HAP-1 (cell line): ENCODE measurements at regions not wholly inside any gene's neighbourhood (a gene's known extent, or its start where the extent isn't known, plus 50 kb on each side); places are given as distances from the start of the nearest gene placed in this dataset.

ENCODE experiments used
- DNase-seq, 2 experiments: peaks; one replicate each; pipeline ENCODE4 v3.0.0-alpha.2; 2016 to 2020; ENCODE audit warnings: low spot score in 2 of 2
- H3K27me3 ChIP-seq: fragments of 250-450 bp; sonication (Bioruptor Pico); 2 replicates; pipeline ENCODE4 v1.5.1; 2020; ENCODE audit warnings: low read depth, mild to moderate bottlenecking, moderate library complexity
- H3K36me3 ChIP-seq: fragments of 250-450 bp; sonication (Bioruptor Pico); replicated peaks from 2 replicates; pipeline ENCODE4 v1.5.1; 2020; ENCODE audit warnings: mild to moderate bottlenecking
- H3K4me1 ChIP-seq: fragments of 250-450 bp; sonication (Bioruptor Pico); 2 replicates; pipeline ENCODE4 v1.5.1; 2020; ENCODE audit warnings: mild to moderate bottlenecking
- H3K4me3 ChIP-seq: fragments of 250-450 bp; sonication (Bioruptor Pico); 2 replicates; pipeline ENCODE4 v1.5.1; 2020; ENCODE audit warnings: mild to moderate bottlenecking, moderate library complexity
- H3K9me3 ChIP-seq: fragments of 250-450 bp; sonication (Bioruptor Pico); 2 replicates; pipeline ENCODE4 v1.5.1; 2020; ENCODE audit warnings: mild to moderate bottlenecking, moderate library complexity
- in situ Hi-C: fragments of 300-500 bp; cut with MboI; formaldehyde crosslinking; loops from 3 replicates; pipeline ENCODE4 v1.14.3; 2020; ENCODE audit warnings: low sequenced_read_pairs, inconsistent platforms, mixed read lengths

DNA sequence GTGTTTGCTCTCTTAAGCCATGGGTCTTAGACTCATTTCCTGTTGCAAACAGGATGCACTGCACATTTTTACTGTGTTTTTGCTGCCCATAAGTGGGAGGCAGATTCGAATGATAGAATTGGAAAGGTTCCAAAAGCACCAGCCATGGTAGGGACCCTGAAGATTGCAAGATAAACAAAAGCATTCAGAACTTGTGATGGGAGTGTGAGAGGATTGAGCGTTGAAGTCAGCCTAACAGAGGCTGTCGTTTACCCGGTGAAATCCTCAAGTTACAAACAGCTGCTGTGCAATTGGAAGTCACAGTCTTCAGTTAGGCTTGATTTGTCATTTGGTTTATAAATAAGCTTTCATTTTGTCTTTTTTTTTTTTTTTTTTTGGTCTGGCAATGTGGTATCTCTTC, 192.7 kb upstream of the MKI67 start:
- in situ Hi-C loops = no loop called here
- DNase-seq = no peak
- H3K9me3 ChIP-seq = no peaks in the 10 kb centered on the region
- H3K36me3 ChIP-seq = no peaks in the 10 kb centered on the region
- H3K4me1 ChIP-seq = no peaks in the 10 kb centered on the region
- no peak overlapping the region for H3K4me3 ChIP-seq
- H3K27me3 ChIP-seq = no peaks in the 10 kb centered on the region

DNA sequence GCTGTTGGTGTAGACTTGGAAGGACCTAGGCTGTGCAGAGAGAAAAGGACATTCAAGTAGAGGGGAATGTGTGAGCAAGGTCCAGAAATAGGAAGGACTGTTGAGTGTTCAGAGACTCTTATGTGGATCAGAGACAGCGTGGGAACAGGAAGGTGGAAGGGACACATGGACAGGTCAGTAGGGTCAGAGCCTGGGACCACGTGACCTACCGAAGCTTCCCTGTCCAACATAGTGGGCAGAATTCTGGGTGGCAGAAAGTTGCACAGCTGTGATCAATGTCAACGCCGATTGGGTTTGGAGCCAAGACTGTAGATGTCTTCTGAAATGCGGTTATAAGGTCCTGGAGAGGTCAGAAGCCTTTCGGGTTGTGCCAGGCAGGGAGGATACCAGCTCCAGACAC, 195.9 kb upstream of the MKI67 start:
- no peak for DNase-seq
- Histone ChIP-seq H3K4me3 (no peak overlapping the region), H3K36me3 (no peaks in the 10 kb centered on the region), H3K9me3 (no peaks in the 10 kb centered on the region), H3K27me3 (no peaks in the 10 kb centered on the region), H3K4me1 (no peaks in the 10 kb centered on the region)
- in situ Hi-C loops = no loop called here

DNA sequence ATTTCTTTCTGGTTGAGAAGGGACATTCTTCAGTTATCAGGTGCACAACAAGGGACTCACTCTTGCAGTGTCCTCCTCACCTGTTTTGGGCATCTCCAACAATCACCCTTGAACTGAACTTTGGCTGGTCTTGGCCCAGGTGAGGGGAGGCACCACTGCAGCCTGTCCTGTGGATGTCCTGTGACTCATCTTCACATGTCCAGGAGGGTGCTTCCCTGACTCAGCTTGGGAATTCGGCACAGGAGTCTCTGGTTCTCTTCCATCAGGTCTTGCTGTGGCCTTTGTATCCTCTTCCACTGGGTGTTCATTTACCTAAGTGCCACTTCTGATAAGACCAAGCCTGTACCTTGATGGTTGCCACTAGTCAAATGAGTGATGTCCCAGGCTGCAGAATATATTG, 196.7 kb upstream of the MKI67 start:
- Histone ChIP-seq H3K4me1 (no peaks in the 10 kb centered on the region), H3K27me3 (no peaks in the 10 kb centered on the region), H3K36me3 (no peaks in the 10 kb centered on the region), H3K4me3 (no peak overlapping the region), H3K9me3 (no peaks in the 10 kb centered on the region)
- in situ Hi-C loops = no loop called here
- no peak for DNase-seq

DNA sequence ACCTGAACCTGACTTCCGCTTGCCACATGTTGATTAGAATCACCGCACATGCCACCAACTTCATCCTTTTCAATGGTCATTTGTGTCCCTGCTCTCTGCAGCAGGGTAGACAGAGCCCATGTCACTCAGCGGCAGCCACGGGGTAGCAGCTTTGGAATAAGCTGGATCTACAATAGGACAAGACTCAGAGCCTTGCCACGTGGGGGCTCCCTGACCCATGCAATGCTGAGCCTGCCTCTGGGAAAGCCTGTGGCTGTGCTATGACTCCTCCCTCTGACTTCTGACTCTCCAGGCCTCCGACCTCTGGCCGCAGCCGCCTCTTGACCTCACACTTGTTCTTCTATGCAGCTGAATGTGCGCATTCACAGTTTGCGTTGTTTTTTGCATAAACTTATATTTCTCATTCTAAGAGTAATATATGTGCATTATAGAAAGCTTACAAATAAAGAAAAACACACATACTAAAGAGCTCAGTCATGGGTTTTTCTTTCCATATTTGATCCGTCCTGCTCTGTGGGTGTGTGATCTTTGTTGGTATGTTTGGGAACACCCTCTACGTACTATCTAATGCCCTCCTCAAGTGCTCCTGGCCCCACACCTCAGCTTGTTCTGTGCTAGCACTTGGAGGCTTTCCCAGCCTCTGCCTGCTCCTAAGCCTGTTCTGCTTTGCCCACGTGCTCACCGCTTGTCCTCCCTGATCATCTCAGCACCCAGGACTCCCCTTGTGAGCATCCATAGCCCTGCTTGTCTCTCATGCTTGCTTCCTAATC, 198.0 kb upstream of the MKI67 start:
- no peaks in the 10 kb centered on the region for H3K9me3 ChIP-seq
- H3K4me3 ChIP-seq = no peak overlapping the region
- in situ Hi-C loops = no loop called here
- H3K4me1 ChIP-seq = no peaks in the 10 kb centered on the region
- no peaks in the 10 kb centered on the region for H3K36me3 ChIP-seq
- no peaks in the 10 kb centered on the region for H3K27me3 ChIP-seq
- peak in 1 of 2 experiments; percentile 14 for DNase-seq

DNA sequence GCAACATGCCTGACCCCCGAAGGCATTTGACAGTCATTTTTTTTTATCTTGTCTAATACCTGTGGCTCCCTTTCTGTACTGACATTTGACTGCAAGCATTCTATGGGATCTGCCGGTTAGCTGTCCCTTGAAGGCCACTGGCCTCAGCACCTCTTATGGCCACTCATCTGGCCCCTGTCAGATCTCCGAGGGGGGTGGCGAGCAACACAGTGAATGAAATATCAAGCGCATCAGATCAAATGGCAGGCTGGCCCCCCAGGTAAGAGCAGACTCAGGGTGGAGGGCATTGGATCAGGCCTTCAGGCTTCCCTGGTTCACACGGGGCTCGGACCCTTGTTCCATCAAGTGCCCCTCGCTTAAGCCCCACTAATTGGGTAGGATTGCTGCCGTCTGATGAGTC, 199.6 kb upstream of the MKI67 start:
- Histone ChIP-seq H3K27me3 (no peaks in the 10 kb centered on the region), H3K4me3 (no peak overlapping the region), H3K36me3 (no peaks in the 10 kb centered on the region), H3K4me1 (no peaks in the 10 kb centered on the region), H3K9me3 (no peaks in the 10 kb centered on the region)
- in situ Hi-C loops = no loop called here
- no peak for DNase-seq

DNA sequence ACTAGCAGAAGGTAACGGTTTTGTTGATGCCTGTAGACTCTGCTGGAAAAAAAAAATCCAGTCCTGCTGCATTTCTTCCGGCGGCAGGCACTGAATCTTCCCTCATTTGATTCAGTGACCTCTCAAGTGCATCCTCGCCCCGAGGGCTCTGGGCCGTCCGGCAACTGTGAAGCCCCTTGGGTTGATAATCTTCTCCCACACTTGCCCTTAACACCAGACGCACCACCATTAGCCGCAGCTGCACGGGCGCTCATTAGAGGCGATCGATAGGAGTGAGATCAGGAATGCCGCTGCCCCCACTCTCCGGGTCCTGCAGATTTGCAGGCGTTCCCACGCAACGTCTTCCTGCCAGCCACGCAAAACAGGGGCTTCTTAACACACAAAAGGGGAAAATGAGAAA, 200.0 kb upstream of the MKI67 start:
- Histone ChIP-seq H3K27me3 (no peaks in the 10 kb centered on the region), H3K9me3 (no peaks in the 10 kb centered on the region), H3K4me1 (no peaks in the 10 kb centered on the region), H3K4me3 (no peak overlapping the region), H3K36me3 (no peaks in the 10 kb centered on the region)
- no peak for DNase-seq
- in situ Hi-C loops = no loop called here

DNA sequence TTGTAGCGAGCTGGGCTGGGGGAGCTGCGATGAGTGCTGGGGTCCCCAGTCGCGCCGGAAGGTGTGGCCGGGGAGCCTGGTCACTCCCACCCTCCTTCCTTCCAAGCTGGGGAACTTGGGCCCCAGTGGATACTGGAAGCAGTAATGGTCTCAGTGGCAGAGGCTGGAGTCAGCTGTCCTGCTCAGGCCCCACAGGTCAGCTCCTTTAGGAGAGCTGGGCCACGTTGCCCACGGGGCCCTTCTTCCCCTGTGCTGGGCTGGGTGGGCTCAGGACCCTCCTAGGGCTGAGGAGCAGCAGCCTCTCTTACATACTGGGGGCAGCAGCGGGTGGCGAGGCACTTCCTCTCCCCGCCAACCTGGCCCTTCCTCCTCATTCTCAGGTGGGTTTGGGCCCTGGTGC, 200.6 kb upstream of the MKI67 start:
- DNase-seq = no peak
- H3K36me3 ChIP-seq = no peaks in the 10 kb centered on the region
- H3K9me3 ChIP-seq = no peaks in the 10 kb centered on the region
- no peaks in the 10 kb centered on the region for H3K4me1 ChIP-seq
- in situ Hi-C loops = no loop called here
- H3K4me3 ChIP-seq = no peak overlapping the region
- H3K27me3 ChIP-seq = no peaks in the 10 kb centered on the region

DNA sequence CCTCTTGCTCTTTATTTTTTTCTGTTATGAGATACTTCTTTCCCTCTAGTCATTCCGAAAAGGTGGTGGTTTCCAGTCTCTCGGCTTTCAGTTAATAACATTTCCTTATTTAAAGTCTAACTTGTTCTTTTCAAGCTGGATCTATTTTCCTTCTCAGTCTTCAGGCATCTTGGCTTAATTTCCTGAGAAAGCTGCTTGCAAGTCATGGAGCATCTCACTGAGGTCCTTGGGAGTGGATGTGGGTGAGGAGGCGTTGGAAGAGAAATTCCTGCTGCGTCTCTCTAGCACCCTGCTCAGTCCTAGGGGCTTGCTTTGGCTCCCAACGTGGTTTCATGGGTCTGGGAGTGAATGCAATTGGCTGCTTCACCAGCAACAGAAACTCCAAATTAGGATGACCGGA, 210.2 kb upstream of the MKI67 start:
- DNase-seq = no peak
- no peaks in the 10 kb centered on the region for H3K36me3 ChIP-seq
- no peaks in the 10 kb centered on the region for H3K9me3 ChIP-seq
- H3K4me3 ChIP-seq = no peak overlapping the region
- H3K4me1 ChIP-seq = no peaks in the 10 kb centered on the region
- H3K27me3 ChIP-seq = no peaks in the 10 kb centered on the region
- in situ Hi-C loops = no loop called here

DNA sequence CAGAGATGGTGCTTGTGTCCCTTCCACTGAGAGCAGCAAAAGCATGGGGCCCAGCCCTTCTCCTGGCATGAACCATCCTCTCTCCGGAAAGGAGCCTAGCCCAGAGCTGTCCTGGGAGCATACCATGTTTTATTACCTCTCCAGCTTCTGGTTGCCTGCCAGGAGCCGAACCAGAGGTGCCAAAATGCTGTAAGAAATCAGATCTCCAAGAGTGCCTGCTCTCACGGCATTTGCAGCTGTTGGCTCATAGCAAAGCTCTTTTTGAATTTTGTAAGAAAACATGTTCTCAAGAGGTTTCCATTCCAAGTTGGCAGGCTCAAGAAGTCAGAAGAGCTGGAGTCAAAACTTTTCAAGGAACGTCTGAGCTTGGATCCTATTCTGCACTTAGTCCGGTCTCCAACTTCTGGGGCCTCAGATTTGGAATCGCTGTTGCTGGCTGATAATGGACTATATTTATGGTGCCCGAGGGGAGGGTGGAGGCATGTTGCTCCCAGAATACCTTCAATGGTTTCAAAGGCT, 211.7 kb upstream of the MKI67 start:
- Histone ChIP-seq H3K9me3 (no peaks in the 10 kb centered on the region), H3K27me3 (no peaks in the 10 kb centered on the region), H3K4me1 (no peaks in the 10 kb centered on the region), H3K36me3 (no peaks in the 10 kb centered on the region), H3K4me3 (no peak overlapping the region)
- no peak for DNase-seq
- in situ Hi-C loops = no loop called here

DNA sequence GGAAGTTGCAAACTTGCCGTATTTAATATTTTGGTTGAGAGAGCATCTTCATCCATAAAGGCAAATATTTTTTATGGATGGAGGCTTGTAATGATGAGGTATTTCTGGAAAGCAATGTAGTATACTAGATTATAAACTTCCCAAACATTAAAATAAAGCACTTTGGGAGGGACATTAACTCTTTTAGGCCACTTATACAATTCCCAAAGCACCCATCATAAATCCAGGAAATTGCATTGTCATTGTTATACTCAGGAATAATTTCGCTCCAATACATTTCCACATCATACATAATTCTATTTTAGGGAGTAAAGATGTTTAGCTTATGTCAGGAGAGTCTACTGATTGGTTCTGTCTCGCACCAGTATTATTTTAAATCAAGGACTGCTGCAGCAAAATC, 212.7 kb upstream of the MKI67 start:
- H3K9me3 ChIP-seq = no peaks in the 10 kb centered on the region
- in situ Hi-C loops = no loop called here
- H3K27me3 ChIP-seq = no peaks in the 10 kb centered on the region
- DNase-seq = no peak
- no peaks in the 10 kb centered on the region for H3K4me1 ChIP-seq
- H3K36me3 ChIP-seq = no peaks in the 10 kb centered on the region
- no peak overlapping the region for H3K4me3 ChIP-seq

DNA sequence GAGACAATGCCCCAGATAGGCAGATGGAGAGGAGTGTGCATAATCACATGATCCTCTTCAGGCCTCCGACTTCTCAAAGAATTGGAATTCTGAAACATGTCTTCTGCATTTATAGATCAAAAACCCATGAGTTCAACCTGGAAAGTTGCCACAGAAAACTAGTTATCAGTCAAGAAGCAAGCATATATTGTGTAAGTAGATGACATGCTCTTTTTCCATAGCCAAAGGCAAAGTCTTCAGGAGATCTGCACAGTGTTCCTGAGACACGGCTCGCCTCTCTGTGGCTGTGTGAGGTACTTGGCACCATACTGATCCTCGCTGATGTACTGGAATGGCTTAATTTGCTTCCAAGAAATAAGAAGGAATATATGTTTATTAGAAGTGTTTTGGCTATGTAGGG, 213.5 kb upstream of the MKI67 start:
- Histone ChIP-seq H3K36me3 (no peaks in the 10 kb centered on the region), H3K9me3 (no peaks in the 10 kb centered on the region), H3K27me3 (no peaks in the 10 kb centered on the region), H3K4me1 (no peaks in the 10 kb centered on the region), H3K4me3 (no peak overlapping the region)
- no peak for DNase-seq
- in situ Hi-C loops = no loop called here

DNA sequence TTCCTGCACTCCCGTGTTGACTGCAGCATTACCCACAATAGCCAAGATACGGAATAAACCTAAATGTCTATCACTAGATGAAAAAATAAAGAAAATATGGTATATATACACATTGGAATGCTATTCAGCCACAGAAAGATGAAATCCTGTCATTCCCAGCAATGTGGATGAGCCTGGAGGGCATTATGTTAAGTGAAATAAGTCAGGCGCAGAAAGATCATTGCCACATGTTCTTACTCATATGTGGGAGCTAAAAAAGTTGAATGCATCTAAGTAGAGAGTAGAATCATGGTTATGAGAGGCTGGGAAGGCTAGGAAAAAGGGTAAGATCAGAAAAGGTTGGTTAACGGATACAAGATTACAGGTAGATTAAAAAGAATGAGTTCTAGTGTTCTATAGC, 219.1 kb upstream of the MKI67 start:
- in situ Hi-C loops = no loop called here
- Histone ChIP-seq H3K4me3 (no peak overlapping the region), H3K27me3 (no peaks in the 10 kb centered on the region), H3K9me3 (no peaks in the 10 kb centered on the region), H3K36me3 (no peaks in the 10 kb centered on the region), H3K4me1 (no peaks in the 10 kb centered on the region)
- no peak for DNase-seq

DNA sequence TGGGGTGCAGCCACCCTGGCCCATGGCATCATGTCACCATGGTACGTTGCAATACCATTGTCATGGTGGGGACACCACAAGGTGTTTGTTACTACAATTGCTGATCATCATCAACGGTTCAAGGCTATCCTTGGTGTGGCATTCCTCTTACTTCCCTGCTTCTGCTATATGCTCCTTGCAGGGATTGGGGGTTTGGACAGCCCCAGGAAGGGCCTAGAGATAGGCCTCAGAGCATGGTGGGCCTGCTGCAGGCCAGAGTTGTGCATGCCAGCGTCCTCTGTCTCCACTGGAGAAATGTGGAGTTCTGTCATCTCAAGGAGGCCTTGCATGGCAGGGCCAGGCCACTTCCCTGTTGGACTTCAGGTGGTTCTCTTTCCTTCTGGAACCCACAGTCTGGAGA, 234.6 kb upstream of the MKI67 start:
- no peaks in the 10 kb centered on the region for H3K4me1 ChIP-seq
- H3K27me3 ChIP-seq = no peaks in the 10 kb centered on the region
- in situ Hi-C loops = no loop called here
- H3K9me3 ChIP-seq = no peaks in the 10 kb centered on the region
- H3K36me3 ChIP-seq = no peaks in the 10 kb centered on the region
- DNase-seq = no peak
- H3K4me3 ChIP-seq = no peak overlapping the region

DNA sequence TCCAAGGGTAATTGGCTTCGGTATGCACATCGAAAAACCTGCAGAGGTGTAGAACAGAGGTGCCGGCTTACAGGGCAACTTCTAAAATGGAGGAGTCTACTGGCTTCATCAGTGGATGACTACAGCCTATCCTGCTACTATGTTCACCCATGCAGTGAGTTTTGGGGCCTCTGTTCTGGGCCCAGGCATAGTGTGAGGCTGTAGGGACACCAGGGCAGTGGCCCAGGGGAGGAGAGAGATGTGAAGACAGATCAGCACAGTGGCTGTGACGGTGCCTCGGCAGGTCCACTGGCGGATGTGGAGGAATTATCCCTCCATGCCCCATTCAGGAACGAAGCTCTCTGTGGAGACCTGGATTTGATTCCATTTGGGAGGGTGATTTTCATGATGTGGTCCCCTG, 235.3 kb upstream of the MKI67 start:
- Histone ChIP-seq H3K4me3 (no peak overlapping the region), H3K36me3 (no peaks in the 10 kb centered on the region), H3K9me3 (no peaks in the 10 kb centered on the region), H3K27me3 (no peaks in the 10 kb centered on the region), H3K4me1 (no peaks in the 10 kb centered on the region)
- in situ Hi-C loops = no loop called here
- DNase-seq = no peak

DNA sequence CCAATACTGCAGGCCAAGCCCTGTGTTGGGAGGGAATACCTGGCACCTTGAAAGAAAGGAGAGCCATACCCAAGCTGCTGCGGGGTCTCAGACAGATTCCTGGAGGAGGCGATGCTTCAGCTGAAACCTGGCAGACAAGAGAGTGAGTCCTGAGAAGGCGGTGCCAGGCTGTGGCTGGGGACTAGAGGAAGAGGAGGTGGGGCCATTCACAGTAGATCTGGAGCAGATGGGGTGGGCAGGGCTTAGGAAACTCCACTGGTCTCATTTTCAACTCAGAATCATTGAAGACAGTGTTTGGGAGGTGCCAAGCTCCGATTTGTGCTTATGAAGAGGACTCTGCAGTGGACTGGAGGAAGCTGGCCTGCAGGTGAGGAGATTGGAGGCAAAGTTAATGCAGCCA, 236.3 kb upstream of the MKI67 start:
- in situ Hi-C loops = no loop called here
- Histone ChIP-seq H3K36me3 (no peaks in the 10 kb centered on the region), H3K4me3 (no peak overlapping the region), H3K9me3 (no peaks in the 10 kb centered on the region), H3K27me3 (no peaks in the 10 kb centered on the region), H3K4me1 (no peaks in the 10 kb centered on the region)
- DNase-seq = no peak
